BLaER1 treated with 17β-estradiol and CSF1 and Interleukin-3, amounts not matched to agents 10 nM and 100 nM (cell line): ENCODE measurements at regions not wholly inside any gene's neighbourhood (a gene's known extent, or its start where the extent isn't known, plus 50 kb on each side); places are given as distances from the start of the nearest gene placed in this dataset.
"Not testable (repeated sequence)": the region's sequence is repeated elsewhere in the genome, so short reads cannot be mapped to it uniquely, and the experiment has no call there.

Source experiments
- H3K27ac ChIP-seq, 11 experiments: shearing (Covaris generic); formaldehyde crosslinking; 2 replicates each; pipeline ENCODE4 v1.8.1; 2022
- H3K27me3 ChIP-seq, 11 experiments: shearing (Covaris generic); formaldehyde crosslinking; 2 replicates each; pipeline ENCODE4 v1.8.1; 2022
- H3K36me3 ChIP-seq, 11 experiments: shearing (Covaris generic); formaldehyde crosslinking; 2 replicates each; pipeline ENCODE4 v1.8.1; 2022
- H3K4me1 ChIP-seq, 10 experiments: shearing (Covaris generic); formaldehyde crosslinking; 2 replicates each; pipeline ENCODE4 v1.8.1; 2022
- H3K4me2 ChIP-seq, 11 experiments: shearing (Covaris generic); formaldehyde crosslinking; 2 replicates each; pipeline ENCODE4 v1.8.1; 2022
- H3K4me3 ChIP-seq, 10 experiments: shearing (Covaris generic); formaldehyde crosslinking; 2 replicates each; pipeline ENCODE4 v1.8.1; 2022
- H3K9ac ChIP-seq, 11 experiments: shearing (Covaris generic); formaldehyde crosslinking; 2 replicates each; pipeline ENCODE4 v1.8.1; 2022
- H3K9me3 ChIP-seq, 11 experiments: shearing (Covaris generic); formaldehyde crosslinking; replicated peaks in 1 of 11; 2 replicates each; pipeline ENCODE4 v1.8.1; 2022
- H4K20me1 ChIP-seq, 11 experiments: shearing (Covaris generic); formaldehyde crosslinking; 2 replicates each; pipeline ENCODE4 v1.8.1; 2022
- Cebpa-rat ChIP-seq, 11 experiments: shearing (Covaris generic); IDR thresholded peaks; 2 replicates each; pipeline ENCODE4 v1.8.1; 2022

GRCh38 chr2:183866666-183867065, 731.7 kb upstream of the ZNF804A start:
- Histone ChIP-seq H3K4me2 (no peak overlapping the region), H3K4me1 (no peaks in the 10 kb centered on the region), H3K27me3 (no peaks in the 10 kb centered on the region), H3K27ac (no peak overlapping the region), H3K36me3 (no peaks in the 10 kb centered on the region), H3K4me3 (no peak overlapping the region), H4K20me1 (no peaks in the 10 kb centered on the region), H3K9ac (no peak overlapping the region), H3K9me3 (no peaks in the 10 kb centered on the region)
- no peak for TF ChIP-seq Cebpa-rat (IDR thresholded peaks at IDR 0.05)

GRCh38 chr2:183867206-183867605, 731.1 kb upstream of the ZNF804A start:
- Histone ChIP-seq H3K9ac (no peak overlapping the region), H3K4me1 (no peaks in the 10 kb centered on the region), H3K4me3 (no peak overlapping the region), H3K9me3 (no peaks in the 10 kb centered on the region), H4K20me1 (no peaks in the 10 kb centered on the region), H3K27me3 (no peaks in the 10 kb centered on the region), H3K4me2 (no peak overlapping the region), H3K27ac (no peak overlapping the region), H3K36me3 (no peaks in the 10 kb centered on the region)
- TF ChIP-seq Cebpa-rat (IDR thresholded peaks at IDR 0.05) = no peak

DNA sequence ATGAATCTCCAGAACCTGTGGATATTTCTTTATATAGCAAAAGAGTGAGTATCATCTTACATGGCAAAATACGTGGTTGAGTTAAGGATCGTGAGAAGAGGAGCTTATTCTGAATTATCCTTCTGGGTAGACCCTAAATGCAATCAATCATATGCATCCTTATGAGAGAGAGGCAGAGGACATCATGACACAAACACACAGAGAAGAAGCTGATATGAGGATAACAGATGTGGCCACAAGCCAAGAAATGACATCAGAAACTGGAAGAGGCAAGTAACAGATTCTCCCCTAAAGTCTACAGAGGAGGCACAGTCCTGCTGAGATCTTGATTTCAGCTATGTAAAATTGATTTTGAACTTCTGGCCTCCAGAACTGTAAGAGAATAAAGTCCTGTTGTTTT, 730.2 kb upstream of the ZNF804A start:
- no peaks in the 10 kb centered on the region for H4K20me1 ChIP-seq
- H3K9me3 ChIP-seq = no peaks in the 10 kb centered on the region
- no peak overlapping the region for H3K27ac ChIP-seq
- H3K4me2 ChIP-seq = no peak overlapping the region
- H3K4me3 ChIP-seq = no peak overlapping the region
- no peak overlapping the region for H3K9ac ChIP-seq
- H3K27me3 ChIP-seq = no peaks in the 10 kb centered on the region
- no peak for TF ChIP-seq Cebpa-rat (IDR thresholded peaks at IDR 0.05)
- no peaks in the 10 kb centered on the region for H3K36me3 ChIP-seq
- no peaks in the 10 kb centered on the region for H3K4me1 ChIP-seq

DNA sequence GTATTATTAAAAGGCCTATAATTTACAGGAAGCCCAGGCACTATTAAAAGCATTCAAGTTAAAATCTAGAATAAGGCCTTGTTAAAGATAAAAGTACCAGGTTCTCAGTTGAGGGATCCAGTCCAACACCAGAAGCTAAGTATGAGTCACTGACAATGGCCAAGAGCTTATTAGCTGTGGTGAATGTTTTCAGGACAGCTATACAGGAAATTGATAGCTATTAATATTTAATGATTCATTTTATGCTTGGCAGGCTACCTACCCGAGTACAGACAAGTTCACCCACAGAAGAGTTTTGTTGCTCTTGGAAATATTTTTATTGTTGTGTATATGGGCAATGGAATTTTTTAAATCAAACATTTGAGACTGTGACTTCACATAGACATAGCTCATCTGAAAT, 729.6 kb upstream of the ZNF804A start:
- TF ChIP-seq Cebpa-rat (IDR thresholded peaks at IDR 0.05) = no peak
- Histone ChIP-seq H3K4me1 (no peaks in the 10 kb centered on the region), H3K36me3 (no peaks in the 10 kb centered on the region), H3K27me3 (no peaks in the 10 kb centered on the region), H3K4me3 (no peak overlapping the region), H4K20me1 (no peaks in the 10 kb centered on the region), H3K4me2 (no peak overlapping the region), H3K9ac (no peak overlapping the region), H3K27ac (no peak overlapping the region), H3K9me3 (no peaks in the 10 kb centered on the region)

GRCh38 chr2:183872131-183872530, 726.2 kb upstream of the ZNF804A start:
- Histone ChIP-seq H3K27me3 (no peaks in the 10 kb centered on the region), H3K27ac (no peak overlapping the region), H3K9me3 (no peaks in the 10 kb centered on the region), H3K9ac (no peak overlapping the region), H4K20me1 (no peaks in the 10 kb centered on the region), H3K4me3 (no peak overlapping the region), H3K4me2 (no peak overlapping the region), H3K36me3 (no peaks in the 10 kb centered on the region), H3K4me1 (no peaks in the 10 kb centered on the region)
- TF ChIP-seq Cebpa-rat (IDR thresholded peaks at IDR 0.05) = no peak

DNA sequence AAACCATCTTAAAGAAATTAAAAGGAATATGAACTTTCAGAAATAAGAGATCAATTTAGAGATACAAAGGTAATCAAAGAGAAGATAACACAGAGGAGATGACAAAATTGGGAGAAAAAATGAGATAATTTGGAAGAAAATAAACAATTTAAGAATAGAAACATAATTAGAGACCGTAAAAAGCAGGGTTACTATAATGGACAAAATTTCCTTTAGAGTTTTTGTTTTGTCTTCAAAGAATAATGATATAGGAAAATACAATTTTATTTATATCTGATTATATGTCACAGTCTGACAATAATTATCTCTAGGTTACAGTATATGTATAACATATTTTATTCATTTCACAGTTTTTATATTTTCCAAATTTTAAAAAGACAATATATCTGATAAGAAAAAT, 716.4 kb upstream of the ZNF804A start:
- H3K27ac ChIP-seq = no peak overlapping the region
- no peak overlapping the region for H3K4me2 ChIP-seq
- peaks cover 0 to 4% (median 0%) of the 10 kb centered on the region in 11 experiments; a peak in 1 of 22 replicates for H3K9me3 ChIP-seq
- no peaks in the 10 kb centered on the region for H3K4me1 ChIP-seq
- no peaks in the 10 kb centered on the region for H3K36me3 ChIP-seq
- H3K27me3 ChIP-seq = no peaks in the 10 kb centered on the region
- H3K9ac ChIP-seq = no peak overlapping the region
- H4K20me1 ChIP-seq = no peaks in the 10 kb centered on the region
- H3K4me3 ChIP-seq = no peak overlapping the region
- no peak for TF ChIP-seq Cebpa-rat (IDR thresholded peaks at IDR 0.05)

GRCh38 chr2:183892315-183892941, 705.9 kb upstream of the ZNF804A start:
- no peaks in the 10 kb centered on the region for H4K20me1 ChIP-seq
- TF ChIP-seq Cebpa-rat (IDR thresholded peaks at IDR 0.05) = no peak

GRCh38 chr2:183898641-183899040, 699.7 kb upstream of the ZNF804A start:
- Histone ChIP-seq H3K9me3 (0 out of 22 replicates have a peak, but pooled peaks cover 0 to 2% (median 0%) of the 10 kb centered on the region in 11 experiments), H3K27ac (no peak overlapping the region), H3K27me3 (no peaks in the 10 kb centered on the region), H3K4me3 (no peak overlapping the region), H3K9ac (no peak overlapping the region), H3K36me3 (no peaks in the 10 kb centered on the region), H3K4me1 (no peaks in the 10 kb centered on the region), H4K20me1 (no peaks in the 10 kb centered on the region), H3K4me2 (no peak overlapping the region)
- TF ChIP-seq Cebpa-rat (IDR thresholded peaks at IDR 0.05) = no peak

More at GRCh38 chr2:183892315-183892941, 705.9 kb upstream of the ZNF804A start:
- Histone ChIP-seq H3K4me2 (no peak overlapping the region), H3K9me3 (peaks cover 7 to 20% (median 13%) of the 10 kb centered on the region in 11 experiments; a peak in 20 of 22 replicates), H3K27me3 (no peaks in the 10 kb centered on the region), H3K4me3 (no peak overlapping the region), H3K9ac (no peak overlapping the region), H3K36me3 (no peaks in the 10 kb centered on the region), H3K4me1 (no peaks in the 10 kb centered on the region), H3K27ac (no peak overlapping the region)

DNA sequence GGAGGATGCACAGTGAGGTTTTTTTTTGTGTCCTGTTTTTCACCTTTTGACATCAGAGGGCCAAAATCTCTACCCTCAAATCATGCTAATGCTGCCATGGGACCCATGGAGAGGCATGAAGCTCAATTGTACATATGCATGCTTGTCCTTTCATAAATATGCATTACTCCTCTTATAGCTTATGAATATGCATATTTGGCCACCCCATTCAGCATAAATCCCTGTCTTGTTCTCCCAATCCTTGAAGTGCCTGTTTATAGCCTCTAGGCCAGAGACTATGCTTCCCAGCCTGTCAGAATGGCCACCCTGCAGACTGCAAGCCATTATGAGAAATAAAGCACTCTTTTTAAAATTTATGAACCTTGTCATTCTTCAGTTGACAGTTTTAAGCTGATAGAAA, 696.4 kb upstream of the ZNF804A start:
- Histone ChIP-seq H3K4me3 (no peak overlapping the region), H3K4me2 (no peak overlapping the region), H3K27ac (no peak overlapping the region), H3K9me3 (no peaks in the 10 kb centered on the region), H3K9ac (no peak overlapping the region), H4K20me1 (no peaks in the 10 kb centered on the region), H3K4me1 (no peaks in the 10 kb centered on the region), H3K36me3 (no peaks in the 10 kb centered on the region), H3K27me3 (no peaks in the 10 kb centered on the region)
- no peak for TF ChIP-seq Cebpa-rat (IDR thresholded peaks at IDR 0.05)

GRCh38 chr2:183903026-183903425, 695.3 kb upstream of the ZNF804A start:
- TF ChIP-seq Cebpa-rat (IDR thresholded peaks at IDR 0.05) = no peak
- no peak overlapping the region for H3K27ac ChIP-seq

GRCh38 chr2:183916041-183916440, 682.3 kb upstream of the ZNF804A start:
- not testable (repeated sequence) for H4K20me1 ChIP-seq, H3K9ac ChIP-seq, H3K27me3 ChIP-seq, H3K4me3 ChIP-seq, H3K27ac ChIP-seq, H3K4me1 ChIP-seq, H3K36me3 ChIP-seq, H3K9me3 ChIP-seq, H3K4me2 ChIP-seq

More at GRCh38 chr2:183903026-183903425, 695.3 kb upstream of the ZNF804A start:
- no peaks in the 10 kb centered on the region for H3K27me3 ChIP-seq
- no peaks in the 10 kb centered on the region for H4K20me1 ChIP-seq
- no peaks in the 10 kb centered on the region for H3K4me1 ChIP-seq
- no peak overlapping the region for H3K4me2 ChIP-seq
- H3K9me3 ChIP-seq = no peaks in the 10 kb centered on the region
- H3K36me3 ChIP-seq = no peaks in the 10 kb centered on the region
- H3K9ac ChIP-seq = no peak overlapping the region
- no peak overlapping the region for H3K4me3 ChIP-seq
